Fibroblast of lung (primary cell): ENCODE measurements at regions not wholly inside any gene's neighbourhood (a gene's known extent, or its start where the extent isn't known, plus 50 kb on each side); places are given as distances from the start of the nearest gene placed in this dataset.

ENCODE experiments used
- DNase-seq, 2 donors: peaks; one replicate each; pipeline versions ENCODE4 v3.0.0 to v3.0.0-alpha.2; 2010; ENCODE audit warnings: low read depth in 2 of 2
- H2AFZ ChIP-seq: 2 replicates; pipeline ENCODE4 v1.5.1; 2012; ENCODE audit warnings: low read length, control low read depth, inconsistent platforms
- H3K27ac ChIP-seq: 2 replicates; pipeline ENCODE4 v1.5.1; 2011; ENCODE audit warnings: low read length, control low read depth; ENCODE audit not compliant: insufficient read depth
- H3K27me3 ChIP-seq: 2 replicates; pipeline ENCODE4 v1.5.1; 2011; ENCODE audit warnings: mild to moderate bottlenecking, low read length; ENCODE audit not compliant: control insufficient read depth, insufficient read depth
- H3K36me3 ChIP-seq: 2 replicates; pipeline ENCODE4 v1.5.1; 2011; ENCODE audit warnings: low read length; ENCODE audit not compliant: control insufficient read depth, insufficient read depth
- H3K4me1 ChIP-seq: 2 replicates; pipeline ENCODE4 v1.5.1; 2011; ENCODE audit warnings: low read length; ENCODE audit not compliant: control insufficient read depth, insufficient read depth; ENCODE audit errors: extremely low read depth
- H3K4me2 ChIP-seq: 2 replicates; pipeline ENCODE4 v1.5.1; 2011; ENCODE audit warnings: low read length, control low read depth; ENCODE audit not compliant: insufficient read depth; ENCODE audit errors: extremely low read depth
- H3K4me3 ChIP-seq, 4 experiments: fragments of 200-600 bp in 1 of 4; sonication (generic) in 1 of 4; replicated peaks in 1 of 4; 2 replicates each; pipeline ENCODE4 v1.5.1; 2011 to 2016; ENCODE audit warnings: low read length in 4 of 4, low read depth in 3 of 4, mild to moderate bottlenecking in 3 of 4, control low read depth in 2 of 4, inconsistent platforms in 1 of 4, mixed read lengths in 1 of 4; ENCODE audit not compliant: insufficient read depth in 1 of 4; ENCODE audit errors: control extremely low read depth in 1 of 4
- H3K79me2 ChIP-seq: 2 replicates; pipeline ENCODE4 v1.5.1; 2012; ENCODE audit warnings: mild to moderate bottlenecking, low read length, inconsistent platforms; ENCODE audit not compliant: control insufficient read depth, insufficient read depth
- H3K9ac ChIP-seq: 2 replicates; pipeline ENCODE4 v1.5.1; 2011; ENCODE audit warnings: mild to moderate bottlenecking, low read length, control low read depth; ENCODE audit not compliant: insufficient read depth
- H3K9me3 ChIP-seq: 2 replicates; pipeline ENCODE4 v1.5.1; 2012; ENCODE audit warnings: low read depth, low read length; ENCODE audit not compliant: control insufficient read depth, insufficient read depth
- H4K20me1 ChIP-seq: 2 replicates; pipeline ENCODE4 v1.5.1; 2011; ENCODE audit warnings: low read length; ENCODE audit not compliant: control insufficient read depth, insufficient read depth; ENCODE audit errors: extremely low read depth
- EZH2 ChIP-seq: IDR thresholded peaks from 2 replicates; pipeline ENCODE4 v1.5.1; 2012; ENCODE audit warnings: low read length, control low read depth, mild to moderate bottlenecking; ENCODE audit errors: missing control alignments
- TF ChIP-seq, protein P1 (sequence below), 2 donors: IDR thresholded peaks in 1 of 2; conservative IDR thresholded peaks in 1 of 2; 1 replicate in 1 of 2; 2 replicates in 1 of 2; pipeline ENCODE4 v1.5.1; 2011 to 2012; ENCODE audit warnings: low read length in 2 of 2, control low read depth in 1 of 2, inconsistent platforms in 1 of 2, low read depth in 1 of 2, mild to moderate bottlenecking in 1 of 2

DNA sequence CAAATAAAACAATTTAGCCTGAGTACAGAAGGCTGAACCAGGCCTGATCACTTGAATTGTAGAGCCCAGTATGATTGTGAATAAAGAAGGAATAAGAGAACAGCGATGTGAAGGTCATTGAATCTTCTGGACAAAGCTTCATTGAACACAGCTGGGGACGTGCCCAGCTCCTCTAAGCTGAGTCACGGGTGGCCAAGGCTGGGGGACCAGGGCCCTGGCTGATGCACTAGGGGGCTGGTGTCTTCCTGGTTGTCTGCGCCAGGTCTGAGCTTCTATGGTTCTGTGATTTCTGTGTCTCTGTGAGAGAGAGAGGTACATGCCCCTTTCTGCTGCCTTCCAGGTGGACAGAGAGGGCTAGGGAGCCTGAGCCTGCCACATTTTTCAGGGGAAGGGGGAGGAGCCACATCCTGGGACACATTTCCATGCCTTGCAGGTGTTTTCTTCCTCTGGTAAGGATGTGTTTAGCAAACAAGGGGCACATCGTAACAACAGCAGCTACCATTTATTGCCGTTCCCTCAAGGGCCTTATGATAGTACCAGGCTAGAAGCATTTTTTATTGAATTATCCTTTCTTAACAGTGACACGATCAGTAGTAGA is 135.7 kb downstream of the C11orf91 start:
- TF ChIP-seq EZH2: no peak
- TF ChIP-seq, protein P1, sequence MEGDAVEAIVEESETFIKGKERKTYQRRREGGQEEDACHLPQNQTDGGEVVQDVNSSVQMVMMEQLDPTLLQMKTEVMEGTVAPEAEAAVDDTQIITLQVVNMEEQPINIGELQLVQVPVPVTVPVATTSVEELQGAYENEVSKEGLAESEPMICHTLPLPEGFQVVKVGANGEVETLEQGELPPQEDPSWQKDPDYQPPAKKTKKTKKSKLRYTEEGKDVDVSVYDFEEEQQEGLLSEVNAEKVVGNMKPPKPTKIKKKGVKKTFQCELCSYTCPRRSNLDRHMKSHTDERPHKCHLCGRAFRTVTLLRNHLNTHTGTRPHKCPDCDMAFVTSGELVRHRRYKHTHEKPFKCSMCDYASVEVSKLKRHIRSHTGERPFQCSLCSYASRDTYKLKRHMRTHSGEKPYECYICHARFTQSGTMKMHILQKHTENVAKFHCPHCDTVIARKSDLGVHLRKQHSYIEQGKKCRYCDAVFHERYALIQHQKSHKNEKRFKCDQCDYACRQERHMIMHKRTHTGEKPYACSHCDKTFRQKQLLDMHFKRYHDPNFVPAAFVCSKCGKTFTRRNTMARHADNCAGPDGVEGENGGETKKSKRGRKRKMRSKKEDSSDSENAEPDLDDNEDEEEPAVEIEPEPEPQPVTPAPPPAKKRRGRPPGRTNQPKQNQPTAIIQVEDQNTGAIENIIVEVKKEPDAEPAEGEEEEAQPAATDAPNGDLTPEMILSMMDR (conservative IDR thresholded peaks at IDR 0.05 in 1 of 2, IDR thresholded peaks at IDR 0.05 in 1 of 2; ENCODE audit: low read depth in 1 of 2, low read length in 2 of 2): no peak
- H3K27ac ChIP-seq: no peak overlapping the region
- no peak overlapping the region for H2AFZ ChIP-seq
- no peak overlapping the region for H3K9ac ChIP-seq
- no peak for DNase-seq
- H4K20me1 ChIP-seq: no peaks in the 10 kb centered on the region
- H3K79me2 ChIP-seq: no peaks in the 10 kb centered on the region
- no peaks in the 10 kb centered on the region for H3K36me3 ChIP-seq
- H3K4me3 ChIP-seq: no peak overlapping the region
- no peaks in the 10 kb centered on the region for H3K27me3 ChIP-seq
- no peaks in the 10 kb centered on the region for H3K4me1 ChIP-seq
- H3K4me2 ChIP-seq: no peak overlapping the region
- no peaks in the 10 kb centered on the region for H3K9me3 ChIP-seq

DNA sequence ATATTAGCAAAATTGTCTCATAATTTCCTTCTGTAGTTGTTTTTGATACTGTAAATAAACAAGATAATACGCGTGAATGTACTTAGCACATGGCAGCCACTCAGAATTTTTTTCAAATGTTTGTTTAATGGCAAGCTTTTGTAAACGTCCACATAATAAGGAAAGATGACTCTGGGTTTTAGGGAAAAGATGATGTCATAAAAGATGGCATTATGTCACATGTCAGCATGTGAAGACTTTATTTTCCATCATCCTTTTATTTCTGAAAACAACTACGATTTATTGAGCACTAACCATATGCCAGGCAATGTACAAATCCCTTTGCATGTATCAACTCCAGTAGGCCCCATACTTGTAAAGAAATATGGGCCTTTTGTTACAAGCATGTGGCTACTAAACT is 139.9 kb downstream of the C11orf91 start:
- Histone ChIP-seq H3K36me3 (no peaks in the 10 kb centered on the region), H3K79me2 (no peaks in the 10 kb centered on the region), H3K27me3 (no peaks in the 10 kb centered on the region), H3K9ac (no peak overlapping the region), H3K27ac (no peak overlapping the region), H3K4me3 (no peak overlapping the region), H3K4me2 (no peak overlapping the region), H2AFZ (no peak overlapping the region), H3K9me3 (no peaks in the 10 kb centered on the region), H3K4me1 (no peaks in the 10 kb centered on the region), H4K20me1 (no peaks in the 10 kb centered on the region)
- no peak for TF ChIP-seq EZH2
- TF ChIP-seq, protein P1 (conservative IDR thresholded peaks at IDR 0.05 in 1 of 2, IDR thresholded peaks at IDR 0.05 in 1 of 2; ENCODE audit: low read depth in 1 of 2, low read length in 2 of 2): no peak
- DNase-seq: no peak

DNA sequence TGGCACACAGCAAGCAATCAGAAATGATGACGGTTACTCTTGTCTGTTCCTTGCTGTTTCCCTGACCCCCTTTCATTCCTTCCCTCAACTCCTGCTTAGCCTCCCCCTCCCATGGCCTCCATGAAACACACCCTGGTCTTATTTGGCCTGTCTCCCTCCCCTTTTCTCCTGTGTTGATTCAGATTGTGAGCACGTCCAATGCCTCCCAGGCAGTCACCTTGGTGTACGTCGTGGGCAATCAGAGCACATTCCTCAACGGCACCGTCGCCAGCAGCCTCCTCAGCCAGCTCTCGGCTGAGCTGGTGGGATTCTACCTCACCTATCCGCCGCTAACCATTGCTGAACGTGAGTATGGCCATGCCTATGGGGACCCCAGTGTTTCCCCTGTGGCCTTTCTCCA is 141.1 kb downstream of the C11orf91 start:
- no peak for TF ChIP-seq EZH2
- TF ChIP-seq, protein P1 (conservative IDR thresholded peaks at IDR 0.05 in 1 of 2, IDR thresholded peaks at IDR 0.05 in 1 of 2; ENCODE audit: low read depth in 1 of 2, low read length in 2 of 2): no peak
- Histone ChIP-seq H3K36me3 (no peaks in the 10 kb centered on the region), H3K4me1 (no peaks in the 10 kb centered on the region), H3K27me3 (no peaks in the 10 kb centered on the region), H3K27ac (no peak overlapping the region), H3K4me2 (no peak overlapping the region), H4K20me1 (no peaks in the 10 kb centered on the region), H3K4me3 (no peak overlapping the region), H3K9me3 (no peaks in the 10 kb centered on the region), H3K79me2 (no peaks in the 10 kb centered on the region), H2AFZ (no peak overlapping the region), H3K9ac (no peak overlapping the region)
- no peak for DNase-seq
